IMR-90 (cell line): ENCODE measurements at regions not wholly inside any gene's neighbourhood (a gene's known extent, or its start where the extent isn't known, plus 50 kb on each side); places are given as distances from the start of the nearest gene placed in this dataset.

Experiments used
- ATAC-seq: fragments of 200-7000 bp; cut with Tn5 transposase; 2 replicates; pipeline ENCODE4 v1.9.1; 2020; ENCODE audit warnings: low read depth, mild to moderate bottlenecking, moderate library complexity
- BruUV-seq: library from RNA; stranded (reverse); fragments of 400-500 nt; replicated peaks from 2 replicates; lab custom pipeline; 2021; lab: Mats Ljungman, UMichigan
- CTCF ChIA-PET: fragments of 300-600 bp; formaldehyde crosslinking; extraction: SDS; loops from one replicate; lab custom pipeline; 2021; ENCODE audit warnings: antibody characterized with exemption; lab: Yijun Ruan, JAX
- POLR2A ChIA-PET: fragments of 300-600 bp; sonication (Branson Sonifier 250); formaldehyde crosslinking; loops from one replicate; lab custom pipeline; 2022; ENCODE audit warnings: antibody characterized with exemption; ENCODE audit not compliant: unreplicated experiment; lab: Charles Lee
- DNase-seq: peaks from one replicate; pipeline ENCODE4 v3.0.0; 2013
- H2AFZ ChIP-seq: replicated peaks from 2 replicates; pipeline ENCODE3; 2013; ENCODE audit warnings: low read length, mild to moderate bottlenecking; ENCODE audit not compliant: poor library complexity
- H2AK5ac ChIP-seq: 2 replicates; pipeline ENCODE4 v1.6.1; 2013; ENCODE audit warnings: low read depth, low read length, inconsistent platforms
- H2AK9ac ChIP-seq: replicated peaks from 2 replicates; pipeline ENCODE3; 2013; ENCODE audit warnings: mild to moderate bottlenecking, low read depth, low read length, moderate library complexity; ENCODE audit not compliant: poor library complexity
- H2BK120ac ChIP-seq: 2 replicates; pipeline ENCODE4 v1.6.1; 2013; ENCODE audit warnings: low read depth, low read length, inconsistent platforms
- H2BK15ac ChIP-seq: 3 replicates; pipeline ENCODE4 v1.6.1; 2013; ENCODE audit warnings: low read depth, low read length, inconsistent platforms
- H2BK20ac ChIP-seq: 2 replicates; pipeline ENCODE4 v1.6.1; 2013; ENCODE audit warnings: low read depth, mild to moderate bottlenecking, inconsistent platforms, low read length, moderate library complexity
- H2BK5ac ChIP-seq: 2 replicates; pipeline ENCODE4 v1.6.1; 2013; ENCODE audit warnings: mild to moderate bottlenecking, low read depth, low read length, inconsistent platforms; ENCODE audit not compliant: poor library complexity, severe bottlenecking
- H3K14ac ChIP-seq: replicated peaks from 2 replicates; pipeline ENCODE4 v1.6.1; 2013; ENCODE audit warnings: low read depth, low read length, inconsistent platforms
- H3K18ac ChIP-seq: 2 replicates; pipeline ENCODE4 v1.6.1; 2013; ENCODE audit warnings: low read depth, low read length, control low read depth
- H3K23ac ChIP-seq: 2 replicates; pipeline ENCODE4 v1.6.1; 2013; ENCODE audit warnings: low read depth, low read length, inconsistent platforms
- H3K27ac ChIP-seq: 2 replicates; pipeline ENCODE4 v1.5.1; 2013; ENCODE audit warnings: mild to moderate bottlenecking, control low read depth, low read length; ENCODE audit not compliant: insufficient read depth
- H3K27me3 ChIP-seq: 2 replicates; pipeline ENCODE4 v1.6.1; 2013; ENCODE audit warnings: low read length; ENCODE audit not compliant: control insufficient read depth, insufficient read depth
- H3K36me3 ChIP-seq: 2 replicates; pipeline ENCODE4 v1.6.1; 2013; ENCODE audit warnings: low read length, mixed read lengths; ENCODE audit not compliant: control insufficient read depth, insufficient read depth
- H3K4ac ChIP-seq: 2 replicates; pipeline ENCODE4 v1.6.1; 2013; ENCODE audit warnings: low read depth, low read length, inconsistent platforms
- H3K4me1 ChIP-seq: 2 replicates; pipeline ENCODE4 v1.6.1; 2013; ENCODE audit warnings: low read length, mixed read lengths; ENCODE audit not compliant: control insufficient read depth, insufficient read depth
- H3K4me2 ChIP-seq: 2 replicates; pipeline ENCODE4 v1.6.1; 2013; ENCODE audit warnings: low read depth, mild to moderate bottlenecking, control low read depth, low read length, moderate library complexity
- H3K4me3 ChIP-seq: 2 replicates; pipeline ENCODE4 v1.5.1; 2013; ENCODE audit warnings: low read depth, mild to moderate bottlenecking, control low read depth, low read length, moderate library complexity; ENCODE audit not compliant: insufficient read depth
- H3K56ac ChIP-seq: 2 replicates; pipeline ENCODE4 v1.6.1; 2013; ENCODE audit warnings: low read length, inconsistent platforms; ENCODE audit not compliant: insufficient read depth; ENCODE audit errors: extremely low read depth
- H3K79me1 ChIP-seq, 2 experiments: 2 replicates each; pipeline ENCODE4 v1.6.1; 2013; ENCODE audit warnings: low read length in 2 of 2, inconsistent platforms in 1 of 2, low read depth in 1 of 2
- H3K9ac ChIP-seq: 2 replicates; pipeline ENCODE4 v1.6.1; 2013; ENCODE audit warnings: low read depth, low read length, control low read depth
- H3K9me1 ChIP-seq: 2 replicates; pipeline ENCODE4 v1.6.1; 2013; ENCODE audit warnings: low read length, inconsistent platforms; ENCODE audit not compliant: insufficient read depth
- H3K9me3 ChIP-seq: 2 replicates; pipeline ENCODE4 v1.6.1; 2013; ENCODE audit warnings: low read length; ENCODE audit not compliant: control insufficient read depth, insufficient read depth
- H4K20me1 ChIP-seq: 2 replicates; pipeline ENCODE4 v1.6.1; 2013; ENCODE audit warnings: low read length, inconsistent platforms; ENCODE audit not compliant: insufficient read depth
- H4K5ac ChIP-seq: 2 replicates; pipeline ENCODE4 v1.6.1; 2013; ENCODE audit warnings: mild to moderate bottlenecking, low read depth, low read length, control low read depth
- H4K8ac ChIP-seq, 2 experiments: 2 replicates each; pipeline ENCODE4 v1.6.1; 2013; ENCODE audit warnings: low read depth in 2 of 2, low read length in 2 of 2, control low read depth in 1 of 2, inconsistent platforms in 1 of 2
- H4K91ac ChIP-seq: 2 replicates; pipeline ENCODE4 v1.6.1; 2013; ENCODE audit warnings: low read depth, low read length, inconsistent platforms; ENCODE audit not compliant: insufficient read depth
- CTCF ChIP-seq: conservative IDR thresholded peaks from 2 replicates; pipeline ENCODE4 v1.5.1; 2012; ENCODE audit warnings: mild to moderate bottlenecking, low read depth, low read length, improper control_type of control experiment
- ELK1 ChIP-seq: fragments of 150-350 bp; IDR thresholded peaks from 2 replicates; pipeline ENCODE4 v1.6.1; 2016; ENCODE audit warnings: low read depth, mild to moderate bottlenecking, low read length, moderate library complexity, borderline replicate concordance
- MAZ ChIP-seq: IDR thresholded peaks from 2 replicates; pipeline ENCODE4 v1.6.1; 2012; ENCODE audit warnings: low read depth, mild to moderate bottlenecking, low read length, improper control_type of control experiment, moderate library complexity, borderline replicate concordance
- RFX5 ChIP-seq: IDR thresholded peaks from 2 replicates; pipeline ENCODE4 v1.8.0; 2012; ENCODE audit warnings: low read depth, mild to moderate bottlenecking, low read length, moderate library complexity
- USF2 ChIP-seq: fragments of 150-350 bp; IDR thresholded peaks from 2 replicates; pipeline ENCODE4 v1.6.1; 2017; ENCODE audit warnings: mild to moderate bottlenecking, antibody characterized with exemption, low read length, low read depth
- WGBS, 2 experiments: methylation state at CpG; one replicate each; pipeline versions ENCODE4 v1.1.5 to v1.1.7; 2013; ENCODE audit warnings: missing lambda C conversion rate in 2 of 2; ENCODE audit not compliant: insufficient read length in 1 of 2; ENCODE audit errors: extremely low coverage in 2 of 2; 5-methylcytosine and 5-hydroxymethylcytosine counted together
- dilution Hi-C: fragments of 300-500 bp; cut with HindIII; formaldehyde crosslinking; loops from one replicate; pipeline ENCODE4 v1.14.3; 2018; ENCODE audit warnings: low sequenced_read_pairs; ENCODE audit not compliant: unreplicated experiment
- in situ Hi-C: fragments of 300-500 bp; cut with MboI; formaldehyde crosslinking; loops from 3 replicates; pipeline ENCODE4 v1.14.3; 2019; ENCODE audit warnings: low sequenced_read_pairs, inconsistent platforms, mixed read lengths
- intact Hi-C: fragments of 100-400 bp; cut with micrococcal nuclease; formaldehyde crosslinking; loops from 2 replicates; pipeline ENCODE4 v1.10.0; 2022

GRCh38 chr3:163547014-163547685 is 1531.1 kb downstream of the SI start:
- DNase-seq (no peak), ATAC-seq (no peak)
- Histone ChIP-seq H3K79me1 (no peaks in the 10 kb centered on the region), H2AK9ac (no peak overlapping the region), H3K9me3 (peaks cover 4% of the 10 kb centered on the region; the same call in 1 of the 2 replicates), H2BK5ac (no peak overlapping the region), H3K27me3 (no peaks in the 10 kb centered on the region), H4K8ac (no peak overlapping the region), H4K5ac (no peak overlapping the region), H2BK120ac (no peak overlapping the region), H2BK20ac (no peak overlapping the region), H2AK5ac (no peak overlapping the region), H3K4me2 (no peak overlapping the region), H3K36me3 (no peaks in the 10 kb centered on the region), H2BK15ac (no peak overlapping the region), H3K23ac (no peak overlapping the region), H4K20me1 (no peaks in the 10 kb centered on the region), H3K4me1 (no peaks in the 10 kb centered on the region), H3K14ac (no peak overlapping the region), H3K4me3 (no peak overlapping the region), H2AFZ (no peak overlapping the region), H3K4ac (no peak overlapping the region), H3K27ac (no peak overlapping the region), H3K9ac (no peak overlapping the region), H4K91ac (no peak overlapping the region), H3K18ac (no peak overlapping the region), H3K56ac (no peak overlapping the region), H3K9me1 (no peaks in the 10 kb centered on the region)
- in situ Hi-C loops (no loop called here), dilution Hi-C loops (no loop called here), intact Hi-C loops (no loop called here)
- BruUV-seq, result no TSS peak
- TF ChIP-seq ELK1, result no peak
- no peak for TF ChIP-seq MAZ
- no peak for TF ChIP-seq USF2
- no peak for TF ChIP-seq RFX5
- no peak for TF ChIP-seq CTCF
- POLR2A ChIA-PET, result no interaction called here
- CTCF ChIA-PET, result no interaction called here
- WGBS, 2 experiments, result no CpG with 5 or more reads among the region's 3 CpGs
